SK-N-SH (cell line): ENCODE measurements at regions not wholly inside any gene's neighbourhood (a gene's known extent, or its start where the extent isn't known, plus 50 kb on each side); places are given as distances from the start of the nearest gene placed in this dataset.

Experiments
- CTCF ChIA-PET: fragments of 300-600, 350-600 bp; formaldehyde crosslinking; extraction: SDS; loops from one replicate; lab custom pipeline; 2021; lab: Yijun Ruan, JAX
- POLR2A ChIA-PET: fragments of 350-600 bp; sonication (Branson Sonifier 250); formaldehyde crosslinking; extraction: SDS; loops from one replicate; lab custom pipeline; 2020; ENCODE audit warnings: antibody characterized with exemption, inconsistent platforms; lab: Yijun Ruan, JAX
- DNase-seq: peaks from one replicate; pipeline ENCODE4 v3.0.0; 2012
- H2AFZ ChIP-seq: fragments of 200-600 bp; sonication (generic); 2 replicates; pipeline ENCODE4 v1.8.1; 2016; ENCODE audit warnings: antibody characterized with exemption, mild to moderate bottlenecking, low read depth
- H3F3A ChIP-seq: fragments of 200-600 bp; sonication (generic); replicated peaks from 2 replicates; pipeline ENCODE3; 2016; ENCODE audit warnings: antibody characterized with exemption, mild to moderate bottlenecking; ENCODE audit not compliant: insufficient read depth
- H3K27ac ChIP-seq, 2 experiments: fragments of 200-500 bp in 1 of 2; fragments of 200-600 bp in 1 of 2; sonication (Bioruptor generic) in 1 of 2; sonication (generic), shearing (Covaris generic) in 1 of 2; 2 replicates each; pipeline versions ENCODE4 v1.5.1 to v1.6.1; 2014 to 2016; ENCODE audit warnings: low read depth in 2 of 2, inconsistent platforms in 1 of 2, low read length in 1 of 2, mild to moderate bottlenecking in 1 of 2, mixed read lengths in 1 of 2
- H3K27me3 ChIP-seq: fragments of 200-600 bp; sonication (generic), shearing (Covaris generic); 2 replicates; pipeline ENCODE4 v1.6.1; 2016; ENCODE audit warnings: mixed run types; ENCODE audit not compliant: insufficient read depth
- H3K36me3 ChIP-seq, 2 experiments: fragments of 200-500 bp in 1 of 2; fragments of 200-600 bp in 1 of 2; sonication (Bioruptor generic) in 1 of 2; sonication (generic) in 1 of 2; replicated peaks in 1 of 2; 2 replicates each; pipeline versions ENCODE3 to v1.5.1; 2014 to 2016; ENCODE audit warnings: low read length in 1 of 2, mild to moderate bottlenecking in 1 of 2; ENCODE audit not compliant: insufficient read depth in 2 of 2, control insufficient read depth in 1 of 2
- H3K4me1 ChIP-seq, 2 experiments: fragments of 200-500 bp in 1 of 2; fragments of 200-600 bp in 1 of 2; sonication (Bioruptor generic) in 1 of 2; sonication (generic), shearing (Covaris generic) in 1 of 2; 2 replicates each; pipeline versions ENCODE4 v1.5.1 to v1.6.1; 2014 to 2016; ENCODE audit warnings: low read depth in 1 of 2, low read length in 1 of 2, mixed run types in 1 of 2; ENCODE audit not compliant: insufficient read depth in 2 of 2, control insufficient read depth in 1 of 2
- H3K4me2 ChIP-seq: fragments of 200-600 bp; sonication (generic), shearing (Covaris generic); 2 replicates; pipeline ENCODE4 v1.6.1; 2017; ENCODE audit warnings: mixed run types
- H3K4me3 ChIP-seq, 2 experiments: fragments of 200-500 bp in 1 of 2; fragments of 200-600 bp in 1 of 2; sonication (Bioruptor generic) in 1 of 2; sonication (generic), shearing (Covaris generic) in 1 of 2; 2 replicates each; pipeline versions ENCODE4 v1.5.1 to v1.8.1; 2014 to 2016; ENCODE audit warnings: low read depth in 2 of 2, inconsistent platforms in 1 of 2, low read length in 1 of 2, mild to moderate bottlenecking in 1 of 2, mixed read lengths in 1 of 2, moderate library complexity in 1 of 2
- H3K79me2 ChIP-seq: fragments of 200-600 bp; sonication (generic); 2 replicates; pipeline ENCODE4 v1.8.1; 2017; ENCODE audit warnings: mild to moderate bottlenecking; ENCODE audit not compliant: insufficient read depth
- H3K9ac ChIP-seq: fragments of 200-600 bp; sonication (generic); 2 replicates; pipeline ENCODE4 v1.6.1; 2017; ENCODE audit warnings: mixed run types
- H3K9me2 ChIP-seq: fragments of 200-600 bp; sonication (generic); 2 replicates; pipeline ENCODE4 v1.6.1; 2017; ENCODE audit warnings: mixed run types
- H3K9me3 ChIP-seq: fragments of 200-600 bp; sonication (generic); 2 replicates; pipeline ENCODE4 v1.6.1; 2017; ENCODE audit warnings: mixed run types, mild to moderate bottlenecking, moderate library complexity
- H4K20me1 ChIP-seq: fragments of 200-600 bp; sonication (generic); 2 replicates; pipeline ENCODE4 v1.6.1; 2017; ENCODE audit warnings: mild to moderate bottlenecking, mixed run types; ENCODE audit not compliant: insufficient read depth
- ELF1 ChIP-seq: IDR thresholded peaks from 2 replicates; pipeline ENCODE4 v1.4.0; 2012
- EP300 ChIP-seq, 2 experiments: IDR thresholded peaks; 2 replicates each; pipeline versions ENCODE4 v1.4.0 to v1.6.1; 2012; ENCODE audit warnings: borderline replicate concordance in 1 of 2, low read depth in 1 of 2, low read length in 1 of 2
- EZH2phosphoT487 ChIP-seq: fragments of 200-600 bp; sonication (generic); IDR thresholded peaks from 2 replicates; pipeline ENCODE4 v1.6.1; 2017; ENCODE audit warnings: low read depth, mixed run types, mild to moderate bottlenecking, antibody characterized with exemption, moderate library complexity, borderline replicate concordance
- FOXJ3 ChIP-seq: sonication (generic); formaldehyde crosslinking; IDR thresholded peaks from 2 replicates; pipeline ENCODE4 v1.5.1; 2020; ENCODE audit warnings: mild to moderate bottlenecking, missing genetic modification reagents
- FOXM1 ChIP-seq: IDR thresholded peaks from 2 replicates; pipeline ENCODE4 v1.4.0; 2012; ENCODE audit warnings: low read depth, mild to moderate bottlenecking
- JUND ChIP-seq: IDR thresholded peaks from 2 replicates; pipeline ENCODE4 v1.4.0; 2012
- NFIC ChIP-seq: IDR thresholded peaks from 2 replicates; pipeline ENCODE4 v1.4.0; 2012; ENCODE audit warnings: borderline replicate concordance
- RCOR1 ChIP-seq: fragments of 150-350 bp; IDR thresholded peaks from 2 replicates; pipeline ENCODE4 v1.6.1; 2017; ENCODE audit warnings: antibody characterized with exemption, low read length
- RFX5 ChIP-seq: IDR thresholded peaks from 2 replicates; pipeline ENCODE4 v1.6.1; 2012; ENCODE audit warnings: mild to moderate bottlenecking, improper control_type of control experiment, low read length
- RXRA ChIP-seq: IDR thresholded peaks from 2 replicates; pipeline ENCODE4 v1.4.0; 2012; ENCODE audit warnings: low read depth, mild to moderate bottlenecking, borderline replicate concordance
- SMC3 ChIP-seq: IDR thresholded peaks from 2 replicates; pipeline ENCODE4 v1.6.1; 2012; ENCODE audit warnings: low read depth, low read length, improper control_type of control experiment
- TAF1 ChIP-seq: IDR thresholded peaks from 2 replicates; pipeline ENCODE4 v1.6.1; 2012; ENCODE audit warnings: low read depth, mild to moderate bottlenecking, low read length, moderate library complexity, borderline replicate concordance
- YY1 ChIP-seq: IDR thresholded peaks from 2 replicates; pipeline ENCODE4 v1.4.0; 2012; ENCODE audit warnings: low read depth, mild to moderate bottlenecking
- WGBS: methylation state at CpG from one replicate; pipeline ENCODE4 v1.1.6; 2017; ENCODE audit warnings: low lambda C conversion rate; 5-methylcytosine and 5-hydroxymethylcytosine counted together
- TF ChIP-seq, protein P1 (sequence below): fragments of 200-600 bp; sonication (generic); IDR thresholded peaks from 2 replicates; pipeline ENCODE4 v1.6.1; 2017; ENCODE audit warnings: antibody characterized with exemption, mild to moderate bottlenecking, moderate library complexity
- TF ChIP-seq, protein P2 (sequence below): IDR thresholded peaks from 2 replicates; pipeline ENCODE4 v1.6.1; 2012; ENCODE audit warnings: mild to moderate bottlenecking, low read depth, low read length, moderate library complexity

GRCh38 chr1:175853681-175854080 lies 110.3 kb upstream of the TNR start:
- WGBS: 36% methylated on average over 4 of the region's 4 CpGs
- TF ChIP-seq RFX5 (no peak), EZH2phosphoT487 (no peak), FOXM1 (no peak), JUND (no peak), TAF1 (no peak), RXRA (no peak), YY1 (no peak), SMC3 (no peak), FOXJ3 (CRISPR knock-in tag) (no peak), ELF1 (no peak), RCOR1 (no peak), EP300 (IDR thresholded peaks at IDR 0.05; ENCODE audit: borderline replicate concordance in 1 of 2, low read depth in 1 of 2, low read length in 1 of 2) (no peak), NFIC (no peak)
- TF ChIP-seq, protein P1, sequence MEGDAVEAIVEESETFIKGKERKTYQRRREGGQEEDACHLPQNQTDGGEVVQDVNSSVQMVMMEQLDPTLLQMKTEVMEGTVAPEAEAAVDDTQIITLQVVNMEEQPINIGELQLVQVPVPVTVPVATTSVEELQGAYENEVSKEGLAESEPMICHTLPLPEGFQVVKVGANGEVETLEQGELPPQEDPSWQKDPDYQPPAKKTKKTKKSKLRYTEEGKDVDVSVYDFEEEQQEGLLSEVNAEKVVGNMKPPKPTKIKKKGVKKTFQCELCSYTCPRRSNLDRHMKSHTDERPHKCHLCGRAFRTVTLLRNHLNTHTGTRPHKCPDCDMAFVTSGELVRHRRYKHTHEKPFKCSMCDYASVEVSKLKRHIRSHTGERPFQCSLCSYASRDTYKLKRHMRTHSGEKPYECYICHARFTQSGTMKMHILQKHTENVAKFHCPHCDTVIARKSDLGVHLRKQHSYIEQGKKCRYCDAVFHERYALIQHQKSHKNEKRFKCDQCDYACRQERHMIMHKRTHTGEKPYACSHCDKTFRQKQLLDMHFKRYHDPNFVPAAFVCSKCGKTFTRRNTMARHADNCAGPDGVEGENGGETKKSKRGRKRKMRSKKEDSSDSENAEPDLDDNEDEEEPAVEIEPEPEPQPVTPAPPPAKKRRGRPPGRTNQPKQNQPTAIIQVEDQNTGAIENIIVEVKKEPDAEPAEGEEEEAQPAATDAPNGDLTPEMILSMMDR: no peak
- TF ChIP-seq, protein P2, sequence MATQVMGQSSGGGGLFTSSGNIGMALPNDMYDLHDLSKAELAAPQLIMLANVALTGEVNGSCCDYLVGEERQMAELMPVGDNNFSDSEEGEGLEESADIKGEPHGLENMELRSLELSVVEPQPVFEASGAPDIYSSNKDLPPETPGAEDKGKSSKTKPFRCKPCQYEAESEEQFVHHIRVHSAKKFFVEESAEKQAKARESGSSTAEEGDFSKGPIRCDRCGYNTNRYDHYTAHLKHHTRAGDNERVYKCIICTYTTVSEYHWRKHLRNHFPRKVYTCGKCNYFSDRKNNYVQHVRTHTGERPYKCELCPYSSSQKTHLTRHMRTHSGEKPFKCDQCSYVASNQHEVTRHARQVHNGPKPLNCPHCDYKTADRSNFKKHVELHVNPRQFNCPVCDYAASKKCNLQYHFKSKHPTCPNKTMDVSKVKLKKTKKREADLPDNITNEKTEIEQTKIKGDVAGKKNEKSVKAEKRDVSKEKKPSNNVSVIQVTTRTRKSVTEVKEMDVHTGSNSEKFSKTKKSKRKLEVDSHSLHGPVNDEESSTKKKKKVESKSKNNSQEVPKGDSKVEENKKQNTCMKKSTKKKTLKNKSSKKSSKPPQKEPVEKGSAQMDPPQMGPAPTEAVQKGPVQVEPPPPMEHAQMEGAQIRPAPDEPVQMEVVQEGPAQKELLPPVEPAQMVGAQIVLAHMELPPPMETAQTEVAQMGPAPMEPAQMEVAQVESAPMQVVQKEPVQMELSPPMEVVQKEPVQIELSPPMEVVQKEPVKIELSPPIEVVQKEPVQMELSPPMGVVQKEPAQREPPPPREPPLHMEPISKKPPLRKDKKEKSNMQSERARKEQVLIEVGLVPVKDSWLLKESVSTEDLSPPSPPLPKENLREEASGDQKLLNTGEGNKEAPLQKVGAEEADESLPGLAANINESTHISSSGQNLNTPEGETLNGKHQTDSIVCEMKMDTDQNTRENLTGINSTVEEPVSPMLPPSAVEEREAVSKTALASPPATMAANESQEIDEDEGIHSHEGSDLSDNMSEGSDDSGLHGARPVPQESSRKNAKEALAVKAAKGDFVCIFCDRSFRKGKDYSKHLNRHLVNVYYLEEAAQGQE: no peak
- Histone ChIP-seq H4K20me1 (no peaks in the 10 kb centered on the region), H3K9me2 (no peaks in the 10 kb centered on the region), H3K36me3 (no peaks in the 10 kb centered on the region), H3K4me1 (no peaks in the 10 kb centered on the region; a peak in 1 of 4 replicates), H3K4me3 (no peak overlapping the region), H3K9ac (no peak overlapping the region), H3K27me3 (no peaks in the 10 kb centered on the region; the same call in 1 of the 2 replicates), H3K27ac (no peak overlapping the region), H3K9me3 (no peaks in the 10 kb centered on the region), H3F3A (no peaks in the 10 kb centered on the region), H3K4me2 (no peak overlapping the region), H3K79me2 (no peaks in the 10 kb centered on the region), H2AFZ (no peak overlapping the region)
- ChIA-PET CTCF (no interaction called here), POLR2A (no interaction called here)
- DNase-seq: no peak
